ENCODE measurements at regions not wholly inside any gene's neighbourhood (a gene's known extent, or its start where the extent isn't known, plus 50 kb on each side); places are given as distances from the start of the nearest gene placed in this dataset.

- no peaks in the 10 kb centered on the region for H3K36me3 ChIP-seq (ENCODE audit: insufficient read depth, low read length)
- H3K27me3 ChIP-seq (ENCODE audit: insufficient read depth, low read length) = no peaks in the 10 kb centered on the region
- H3K4me3 ChIP-seq (ENCODE audit: low read length) = no peak overlapping the region
- no peaks in the 10 kb centered on the region for H3K4me1 ChIP-seq (ENCODE audit: insufficient read depth, low read length)
- H3K9me3 ChIP-seq (ENCODE audit: low read length) = no peaks in the 10 kb centered on the region
- no peak overlapping the region for H2AFZ ChIP-seq (ENCODE audit: low read depth, low read length)
Observed at GRCh38 chr7:18320422-18320821, 175.1 kb upstream of the HDAC9 start.

GRCh38 chr7:18320971-18321567 is 174.5 kb upstream of the HDAC9 start:
- H3K4me3 ChIP-seq (ENCODE audit: low read length) = no peak overlapping the region

GRCh38 chr7:18330548-18330947 is 165.0 kb upstream of the HDAC9 start:
- Histone ChIP-seq H3K9me3 (ENCODE audit: low read length) (no peaks in the 10 kb centered on the region), H2AFZ (ENCODE audit: low read depth, low read length) (no peak overlapping the region), H3K36me3 (ENCODE audit: insufficient read depth, low read length) (no peaks in the 10 kb centered on the region), H3K4me1 (ENCODE audit: insufficient read depth, low read length) (no peaks in the 10 kb centered on the region), H3K27me3 (ENCODE audit: insufficient read depth, low read length) (no peaks in the 10 kb centered on the region), H3K4me3 (ENCODE audit: low read length) (no peak overlapping the region)

More at GRCh38 chr7:18320971-18321567, 174.5 kb upstream of the HDAC9 start:
- Histone ChIP-seq H3K4me1 (ENCODE audit: insufficient read depth, low read length) (no peaks in the 10 kb centered on the region), H3K36me3 (ENCODE audit: insufficient read depth, low read length) (no peaks in the 10 kb centered on the region), H2AFZ (ENCODE audit: low read depth, low read length) (no peak overlapping the region), H3K27me3 (ENCODE audit: insufficient read depth, low read length) (no peaks in the 10 kb centered on the region), H3K9me3 (ENCODE audit: low read length) (no peaks in the 10 kb centered on the region)

- Histone ChIP-seq H2AFZ (ENCODE audit: low read depth, low read length) (no peak overlapping the region), H3K9me3 (ENCODE audit: low read length) (no peaks in the 10 kb centered on the region), H3K4me1 (ENCODE audit: insufficient read depth, low read length) (no peaks in the 10 kb centered on the region), H3K36me3 (ENCODE audit: insufficient read depth, low read length) (no peaks in the 10 kb centered on the region), H3K4me3 (ENCODE audit: low read length) (no peak overlapping the region), H3K27me3 (ENCODE audit: insufficient read depth, low read length) (no peaks in the 10 kb centered on the region)
Observed at GRCh38 chr7:18336626-18337025, 158.9 kb upstream of the HDAC9 start.

GRCh38 chr7:18337048-18337809 is 158.3 kb upstream of the HDAC9 start:
- Histone ChIP-seq H3K27me3 (ENCODE audit: insufficient read depth, low read length) (no peaks in the 10 kb centered on the region), H3K4me3 (ENCODE audit: low read length) (no peak overlapping the region), H3K9me3 (ENCODE audit: low read length) (no peaks in the 10 kb centered on the region), H3K36me3 (ENCODE audit: insufficient read depth, low read length) (no peaks in the 10 kb centered on the region), H2AFZ (ENCODE audit: low read depth, low read length) (no peak overlapping the region), H3K4me1 (ENCODE audit: insufficient read depth, low read length) (no peaks in the 10 kb centered on the region)

- Histone ChIP-seq H3K9me3 (ENCODE audit: low read length) (no peaks in the 10 kb centered on the region), H3K36me3 (ENCODE audit: insufficient read depth, low read length) (no peaks in the 10 kb centered on the region), H3K27me3 (ENCODE audit: insufficient read depth, low read length) (no peaks in the 10 kb centered on the region), H3K4me3 (ENCODE audit: low read length) (no peak overlapping the region), H2AFZ (ENCODE audit: low read depth, low read length) (no peak overlapping the region), H3K4me1 (ENCODE audit: insufficient read depth, low read length) (no peaks in the 10 kb centered on the region)
Observed at GRCh38 chr7:18338910-18339523, 156.5 kb upstream of the HDAC9 start.

GRCh38 chr7:18341756-18342155 is 153.8 kb upstream of the HDAC9 start:
- Histone ChIP-seq H3K4me1 (ENCODE audit: insufficient read depth, low read length) (no peaks in the 10 kb centered on the region), H3K27me3 (ENCODE audit: insufficient read depth, low read length) (no peaks in the 10 kb centered on the region), H3K9me3 (ENCODE audit: low read length) (no peaks in the 10 kb centered on the region), H3K36me3 (ENCODE audit: insufficient read depth, low read length) (no peaks in the 10 kb centered on the region), H3K4me3 (ENCODE audit: low read length) (no peak overlapping the region), H2AFZ (ENCODE audit: low read depth, low read length) (no peak overlapping the region)

GRCh38 chr7:18343047-18343446 is 152.5 kb upstream of the HDAC9 start:
- H2AFZ ChIP-seq (ENCODE audit: low read depth, low read length) = no peak overlapping the region
- no peaks in the 10 kb centered on the region for H3K27me3 ChIP-seq (ENCODE audit: insufficient read depth, low read length)
- no peak overlapping the region for H3K4me3 ChIP-seq (ENCODE audit: low read length)

GRCh38 chr7:18344536-18344935 is 151.0 kb upstream of the HDAC9 start:
- Histone ChIP-seq H3K36me3 (ENCODE audit: insufficient read depth, low read length) (no peaks in the 10 kb centered on the region), H2AFZ (ENCODE audit: low read depth, low read length) (no peak overlapping the region), H3K9me3 (ENCODE audit: low read length) (no peaks in the 10 kb centered on the region), H3K4me3 (ENCODE audit: low read length) (no peak overlapping the region), H3K27me3 (ENCODE audit: insufficient read depth, low read length) (no peaks in the 10 kb centered on the region), H3K4me1 (ENCODE audit: insufficient read depth, low read length) (no peaks in the 10 kb centered on the region)

More at GRCh38 chr7:18343047-18343446, 152.5 kb upstream of the HDAC9 start:
- no peaks in the 10 kb centered on the region for H3K9me3 ChIP-seq (ENCODE audit: low read length)
- no peaks in the 10 kb centered on the region for H3K4me1 ChIP-seq (ENCODE audit: insufficient read depth, low read length)
- H3K36me3 ChIP-seq (ENCODE audit: insufficient read depth, low read length) = no peaks in the 10 kb centered on the region

GRCh38 chr7:18345641-18346234 is 149.8 kb upstream of the HDAC9 start:
- no peaks in the 10 kb centered on the region for H3K4me1 ChIP-seq (ENCODE audit: insufficient read depth, low read length)
- no peak overlapping the region for H2AFZ ChIP-seq (ENCODE audit: low read depth, low read length)
- no peaks in the 10 kb centered on the region for H3K27me3 ChIP-seq (ENCODE audit: insufficient read depth, low read length)
- H3K36me3 ChIP-seq (ENCODE audit: insufficient read depth, low read length) = no peaks in the 10 kb centered on the region
- H3K9me3 ChIP-seq (ENCODE audit: low read length) = no peaks in the 10 kb centered on the region
- no peak overlapping the region for H3K4me3 ChIP-seq (ENCODE audit: low read length)

GRCh38 chr7:18347170-18347569 is 148.4 kb upstream of the HDAC9 start:
- no peaks in the 10 kb centered on the region for H3K9me3 ChIP-seq (ENCODE audit: low read length)
- H3K4me1 ChIP-seq (ENCODE audit: insufficient read depth, low read length) = no peaks in the 10 kb centered on the region
- no peak overlapping the region for H3K4me3 ChIP-seq (ENCODE audit: low read length)
- H3K27me3 ChIP-seq (ENCODE audit: insufficient read depth, low read length) = no peaks in the 10 kb centered on the region
- no peaks in the 10 kb centered on the region for H3K36me3 ChIP-seq (ENCODE audit: insufficient read depth, low read length)
- H2AFZ ChIP-seq (ENCODE audit: low read depth, low read length) = no peak overlapping the region

- Histone ChIP-seq H3K9me3 (ENCODE audit: low read length) (no peaks in the 10 kb centered on the region), H2AFZ (ENCODE audit: low read depth, low read length) (no peak overlapping the region), H3K36me3 (ENCODE audit: insufficient read depth, low read length) (no peaks in the 10 kb centered on the region), H3K4me1 (ENCODE audit: insufficient read depth, low read length) (peaks cover 3% of the 10 kb centered on the region), H3K27me3 (ENCODE audit: insufficient read depth, low read length) (no peaks in the 10 kb centered on the region), H3K4me3 (ENCODE audit: low read length) (no peak overlapping the region)
Observed at GRCh38 chr7:18350678-18351077, 144.9 kb upstream of the HDAC9 start.
